ENCODE measurements at regions not wholly inside any gene's neighbourhood (a gene's known extent, or its start where the extent isn't known, plus 50 kb on each side); places are given as distances from the start of the nearest gene placed in this dataset.
"Not testable (repeated sequence)": the region's sequence is repeated elsewhere in the genome, so short reads cannot be mapped to it uniquely, and the experiment has no call there.

- no peak for DNase-seq (ENCODE audit: low read depth in 2 of 2)
Observed at GRCh38 chr10:130512936-130513335, 376.7 kb downstream of the GLRX3 start.

- DNase-seq (ENCODE audit: low read depth in 2 of 2) = no peak
Observed at GRCh38 chr10:130513686-130514476, 377.7 kb downstream of the GLRX3 start.

DNA sequence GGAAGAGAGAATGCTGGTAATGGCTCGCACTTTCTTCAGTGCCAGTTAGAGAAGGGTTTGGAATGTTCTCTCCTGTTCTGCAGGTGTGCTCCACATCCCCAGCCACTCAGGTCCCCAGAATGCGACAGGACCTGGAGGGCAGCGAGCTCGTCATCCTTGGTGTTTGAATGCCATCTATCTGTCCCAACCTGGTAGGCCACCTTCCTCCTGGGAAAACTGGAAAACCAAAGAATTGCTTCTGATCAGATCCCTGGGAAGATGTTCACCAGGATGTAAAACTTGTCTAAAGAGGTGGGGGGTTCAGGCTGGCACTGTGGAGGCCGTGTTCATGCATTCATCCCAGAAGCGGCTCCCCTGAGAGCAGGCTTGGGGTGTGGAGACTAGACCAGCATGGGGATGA lies 379.5 kb downstream of the GLRX3 start:
- no peak for DNase-seq (ENCODE audit: low read depth in 2 of 2)

GRCh38 chr10:130516141-130516735 lies 380.0 kb downstream of the GLRX3 start:
- DNase-seq (ENCODE audit: low read depth in 2 of 2) = no peak

GRCh38 chr10:130518921-130519320 lies 382.7 kb downstream of the GLRX3 start:
- DNase-seq (ENCODE audit: low read depth in 2 of 2) = not testable (repeated sequence)

DNA sequence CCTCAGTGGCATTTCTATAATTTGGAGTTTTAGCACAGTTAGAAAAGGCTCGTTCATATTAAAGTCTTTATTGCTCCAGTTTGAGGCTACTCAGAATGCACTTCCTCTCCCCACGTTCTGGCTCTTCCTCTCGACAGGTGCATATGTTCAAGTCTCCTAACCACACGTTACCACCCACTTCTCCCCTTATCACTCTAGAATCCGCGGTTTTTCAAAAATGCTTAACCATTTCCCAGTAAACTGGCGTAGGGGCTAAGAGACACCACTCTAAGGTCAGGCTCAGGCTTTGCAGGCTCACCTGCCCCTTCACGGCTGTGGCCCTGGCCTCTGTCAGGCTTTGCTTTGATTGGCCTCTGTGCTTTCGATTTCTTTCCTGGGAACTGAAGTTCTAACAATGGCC lies 383.6 kb downstream of the GLRX3 start:
- no peak for DNase-seq (ENCODE audit: low read depth in 2 of 2)

DNA sequence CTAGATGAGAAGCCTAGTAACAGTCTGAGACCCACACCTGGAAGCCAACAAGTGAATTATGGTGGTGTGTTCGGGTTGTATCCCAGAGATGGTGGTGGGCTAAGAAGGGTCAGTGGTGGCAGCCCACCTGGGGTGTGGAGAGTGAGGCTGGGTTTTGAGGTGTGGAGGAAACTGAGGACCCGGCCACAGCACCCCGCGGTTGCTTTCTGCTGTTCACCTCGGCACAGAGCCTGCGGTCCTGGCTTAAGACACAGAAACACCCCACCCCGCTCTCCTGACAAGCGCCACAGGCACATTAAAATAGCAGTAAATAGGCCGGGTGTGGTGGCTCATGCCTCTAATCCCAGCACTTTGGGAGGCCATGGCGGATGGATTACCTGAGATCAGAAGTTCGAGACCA lies 395.1 kb downstream of the GLRX3 start:
- DNase-seq (ENCODE audit: low read depth in 2 of 2) = no peak

DNA sequence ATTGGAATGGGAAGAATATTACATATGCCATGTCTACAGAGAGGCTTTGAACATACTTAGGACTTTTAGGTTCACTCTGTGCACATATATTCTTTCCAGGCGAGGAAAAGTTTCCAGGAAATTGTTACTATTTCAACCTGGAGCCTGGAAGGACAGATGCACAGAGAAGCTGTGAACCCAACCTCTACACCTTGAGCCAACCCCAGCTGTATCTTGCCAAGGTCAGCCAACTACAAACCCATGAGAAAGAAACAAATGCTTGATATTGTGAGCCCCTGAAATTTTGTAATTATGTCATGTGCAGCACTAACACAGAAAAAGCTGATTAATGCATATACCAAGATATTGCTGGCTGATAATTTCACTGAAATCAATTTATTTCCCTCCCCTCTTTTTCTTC lies 404.9 kb downstream of the GLRX3 start:
- DNase-seq (ENCODE audit: low read depth in 2 of 2) = no peak

- no peak for DNase-seq (ENCODE audit: low read depth in 2 of 2)
Observed at GRCh38 chr10:130542761-130543160, 406.6 kb downstream of the GLRX3 start.

DNA sequence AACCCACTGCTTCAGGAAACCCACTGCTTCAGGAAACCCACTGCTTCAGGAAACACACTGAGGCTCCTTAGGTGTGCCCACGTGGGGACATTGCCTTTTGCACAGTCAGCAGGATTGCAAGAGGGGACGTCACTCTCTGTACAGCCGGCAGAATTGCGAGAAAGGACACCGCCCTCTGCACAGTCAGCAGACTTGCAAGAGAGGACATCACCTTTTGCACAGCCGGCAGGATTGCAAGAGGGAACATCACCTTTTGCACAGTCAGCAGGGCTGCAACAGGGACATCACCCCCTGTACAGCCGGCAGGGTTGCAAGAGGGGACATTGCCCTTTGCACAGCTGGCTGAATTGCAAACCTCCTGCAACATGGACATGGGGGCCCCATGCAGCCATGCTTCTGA lies 407.6 kb downstream of the GLRX3 start:
- no peak for DNase-seq (ENCODE audit: low read depth in 2 of 2)

DNA sequence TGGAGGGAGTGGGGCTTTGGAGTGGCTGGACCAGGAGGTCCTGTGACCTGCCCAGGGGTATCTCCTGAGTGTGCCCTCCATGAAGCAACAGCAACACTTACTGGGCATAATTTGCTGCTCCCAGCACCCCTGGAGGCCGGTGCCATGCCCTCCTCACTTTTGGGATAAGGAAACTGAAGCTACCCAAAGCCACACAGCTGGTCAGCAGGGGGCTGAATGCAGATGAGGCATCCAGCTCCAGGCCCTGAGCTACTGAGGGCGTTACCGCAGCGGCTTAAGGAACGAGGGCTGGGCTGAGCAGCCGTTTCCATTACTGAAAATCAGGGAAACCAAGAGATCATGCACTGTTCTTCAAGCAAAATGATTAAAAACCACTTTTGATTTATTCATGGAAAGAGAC lies 408.9 kb downstream of the GLRX3 start:
- no peak for DNase-seq (ENCODE audit: low read depth in 2 of 2)

GRCh38 chr10:130545697-130546096 lies 409.5 kb downstream of the GLRX3 start:
- no peak for DNase-seq (ENCODE audit: low read depth in 2 of 2)

DNA sequence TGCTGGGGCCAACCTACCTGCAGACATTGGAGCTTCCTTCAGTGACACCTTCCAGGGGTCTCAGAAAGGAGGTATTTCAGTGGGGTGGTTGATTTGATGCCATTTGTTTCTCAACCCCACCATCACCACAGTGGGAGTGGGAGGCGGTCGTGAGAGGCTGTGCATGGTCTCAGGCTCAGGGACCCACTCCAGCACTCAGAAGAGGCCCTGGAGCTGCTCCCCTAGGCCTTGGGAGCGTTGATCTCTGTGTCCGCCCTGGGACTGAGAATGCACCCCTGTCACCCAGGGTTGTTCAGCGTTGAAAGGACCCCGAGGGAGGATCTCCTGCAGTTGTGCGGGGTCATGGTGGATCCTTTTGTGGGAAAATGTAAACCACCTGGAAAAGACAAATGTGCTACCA lies 410.6 kb downstream of the GLRX3 start:
- DNase-seq (ENCODE audit: low read depth in 2 of 2) = no peak

GRCh38 chr10:130547368-130547767 lies 411.2 kb downstream of the GLRX3 start:
- DNase-seq (ENCODE audit: low read depth in 2 of 2) = no peak

DNA sequence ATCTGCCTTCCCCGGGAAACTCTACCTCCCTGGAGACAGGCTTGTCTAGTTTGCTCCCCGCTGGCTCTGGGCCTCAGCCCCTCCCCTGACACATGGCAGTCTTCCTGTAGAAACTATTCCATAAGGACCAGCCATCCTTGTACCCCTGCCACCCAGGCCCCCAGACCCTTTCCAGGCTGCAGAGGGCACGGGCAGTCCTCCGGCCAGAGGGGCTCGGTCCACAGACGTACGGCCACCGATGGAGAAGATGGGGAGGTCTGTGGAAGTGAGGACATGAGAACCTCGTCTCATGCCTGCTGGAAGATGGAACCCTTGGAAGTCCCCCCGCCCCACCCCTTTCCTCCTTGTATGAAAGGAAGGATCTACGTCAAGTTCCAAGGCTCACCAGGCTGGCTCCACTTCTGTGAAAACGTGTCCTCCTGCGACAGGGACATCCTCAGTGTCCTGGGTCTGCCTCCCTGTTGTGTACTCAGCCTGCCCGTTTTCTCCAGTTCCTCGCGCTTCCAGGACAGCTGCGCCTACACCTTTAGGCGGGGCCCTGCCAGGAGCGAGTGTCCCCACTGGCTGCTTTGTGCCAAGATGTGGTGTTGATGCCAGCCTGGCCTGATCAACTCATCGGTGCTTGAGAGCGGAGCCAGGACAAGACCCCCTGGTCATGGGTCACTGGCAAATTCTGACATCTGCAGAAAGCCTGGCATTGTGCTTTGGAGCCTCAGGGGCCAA lies 414.9 kb downstream of the GLRX3 start:
- no peak for DNase-seq (ENCODE audit: low read depth in 2 of 2)

DNA sequence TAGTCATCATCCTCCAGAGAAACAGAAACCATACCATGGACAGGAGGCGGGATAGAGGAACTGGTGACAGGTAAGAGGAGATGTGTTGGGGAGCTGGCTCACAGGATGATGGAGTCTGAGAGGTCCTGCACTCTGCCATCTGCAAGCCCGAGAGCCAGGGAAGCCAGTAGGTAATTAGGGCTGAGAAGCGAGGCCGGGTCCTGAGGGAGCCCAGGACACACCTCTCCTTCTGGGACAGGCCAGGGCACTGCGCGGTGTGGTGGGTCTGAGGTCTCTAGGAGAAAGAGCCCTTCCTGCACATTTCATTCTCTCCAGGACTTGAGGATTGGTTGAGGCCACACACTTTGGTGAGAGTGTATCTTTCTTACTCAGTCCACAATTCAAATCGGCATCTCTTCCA lies 415.5 kb downstream of the GLRX3 start:
- no peak for DNase-seq (ENCODE audit: low read depth in 2 of 2)

- no peak for DNase-seq (ENCODE audit: low read depth in 2 of 2)
Observed at GRCh38 chr10:130553826-130554225, 417.6 kb downstream of the GLRX3 start.

DNA sequence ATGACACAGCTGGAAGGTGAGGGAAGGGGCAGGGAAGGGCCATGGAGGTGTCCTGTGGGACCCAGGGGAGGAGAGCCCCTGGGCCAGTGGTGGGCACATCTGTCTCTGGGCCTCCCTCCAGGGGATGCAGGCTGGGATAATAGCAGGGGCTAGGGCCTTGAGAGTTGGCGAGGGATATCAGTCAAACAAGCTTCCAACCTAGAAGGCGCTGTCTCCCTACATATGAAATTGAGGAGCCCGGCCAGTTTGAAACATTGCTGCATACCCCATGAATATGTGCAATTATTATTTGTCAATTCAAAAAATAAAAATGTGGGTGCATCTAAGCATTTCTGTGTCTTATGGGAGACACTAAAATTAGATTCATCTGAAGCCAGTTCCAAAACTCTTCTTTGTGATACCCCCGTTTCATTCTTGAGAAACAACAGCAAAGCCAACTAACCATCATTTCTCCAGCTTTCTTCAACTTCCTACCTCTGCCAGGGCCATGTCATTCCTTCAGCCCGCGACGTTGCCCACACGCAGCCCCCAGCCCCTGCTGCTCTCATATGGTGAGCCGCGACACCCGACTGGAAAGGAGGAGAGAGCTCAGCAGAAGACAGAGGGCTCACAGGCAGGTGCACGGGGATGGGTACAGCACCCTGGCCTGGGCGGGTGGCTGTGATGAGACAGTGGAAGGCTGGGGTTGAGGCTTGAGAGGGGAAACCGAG lies 418.7 kb downstream of the GLRX3 start:
- no peak for DNase-seq (ENCODE audit: low read depth in 2 of 2)

- DNase-seq (ENCODE audit: low read depth in 2 of 2) = no peak
Observed at GRCh38 chr10:130555411-130555750, 419.2 kb downstream of the GLRX3 start.

GRCh38 chr10:130557181-130557845 lies 421.1 kb downstream of the GLRX3 start:
- no peak for DNase-seq (ENCODE audit: low read depth in 2 of 2)

DNA sequence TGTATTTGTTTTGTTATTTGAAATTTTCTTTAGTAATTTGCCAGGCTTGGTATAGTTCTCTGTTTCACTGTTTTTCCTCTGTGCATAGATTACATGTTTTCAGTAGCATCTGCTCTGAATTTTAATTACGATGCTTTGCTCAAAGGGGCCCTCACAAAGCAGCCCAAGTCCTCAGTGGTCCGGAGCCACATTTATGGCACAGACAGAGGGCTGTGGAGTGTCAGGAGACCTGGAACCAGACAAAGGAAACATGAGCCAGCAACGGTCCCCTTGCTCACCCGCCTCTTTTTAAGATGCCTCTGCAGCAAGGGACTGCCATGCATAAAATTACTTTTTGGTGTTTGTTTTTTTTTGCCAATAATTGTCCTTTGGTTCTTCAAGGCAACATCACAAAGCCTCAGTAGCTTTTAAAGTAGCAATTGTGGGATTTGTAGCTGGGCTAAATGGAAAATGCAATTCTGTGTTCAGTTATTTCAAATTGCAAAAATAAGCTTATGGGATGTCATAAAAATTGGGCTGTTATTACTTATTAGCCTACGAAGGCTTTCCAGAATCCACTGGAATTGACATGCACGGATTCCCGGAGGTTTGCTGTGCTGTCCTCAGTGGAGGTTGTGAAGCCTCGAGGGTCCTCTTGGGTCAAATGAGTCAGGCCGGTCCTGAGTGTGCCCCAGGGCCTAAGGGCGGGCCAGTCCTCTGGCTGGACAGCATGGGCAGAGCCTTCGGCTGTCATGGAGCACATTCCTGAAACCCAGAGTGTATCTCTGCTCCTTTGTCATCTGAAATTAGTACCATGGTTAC lies 422.8 kb downstream of the GLRX3 start:
- no peak for DNase-seq (ENCODE audit: low read depth in 2 of 2)

All from activated CD8-positive, alpha-beta memory T cell treated with anti-CD3 and anti-CD28 coated beads for 4 hours (primary cell).